Sigmoid colon (tissue), 4 donors: ENCODE measurements at regions not wholly inside any gene's neighbourhood (a gene's known extent, or its start where the extent isn't known, plus 50 kb on each side); places are given as distances from the start of the nearest gene placed in this dataset.

Experiments used
- EP300 ChIP-seq, 4 donors: sonication (generic); formaldehyde crosslinking; IDR thresholded peaks; one replicate each; pipeline ENCODE4 v1.6.1; 2017; ENCODE audit warnings: antibody characterized with exemption in 4 of 4
- TF ChIP-seq, protein P1 (sequence below), 4 experiments: fragments of 450-650 bp in 3 of 4; fragments of 200-600 bp in 1 of 4; IDR thresholded peaks; one replicate each; pipeline ENCODE4 v1.5.1; 2016 to 2019; ENCODE audit warnings: antibody characterized with exemption in 4 of 4, mild to moderate bottlenecking in 3 of 4, moderate library complexity in 2 of 4

GRCh38 chr2:186027922-186028321 lies 289.3 kb downstream of the FSIP2 start:
- TF ChIP-seq, protein P1, sequence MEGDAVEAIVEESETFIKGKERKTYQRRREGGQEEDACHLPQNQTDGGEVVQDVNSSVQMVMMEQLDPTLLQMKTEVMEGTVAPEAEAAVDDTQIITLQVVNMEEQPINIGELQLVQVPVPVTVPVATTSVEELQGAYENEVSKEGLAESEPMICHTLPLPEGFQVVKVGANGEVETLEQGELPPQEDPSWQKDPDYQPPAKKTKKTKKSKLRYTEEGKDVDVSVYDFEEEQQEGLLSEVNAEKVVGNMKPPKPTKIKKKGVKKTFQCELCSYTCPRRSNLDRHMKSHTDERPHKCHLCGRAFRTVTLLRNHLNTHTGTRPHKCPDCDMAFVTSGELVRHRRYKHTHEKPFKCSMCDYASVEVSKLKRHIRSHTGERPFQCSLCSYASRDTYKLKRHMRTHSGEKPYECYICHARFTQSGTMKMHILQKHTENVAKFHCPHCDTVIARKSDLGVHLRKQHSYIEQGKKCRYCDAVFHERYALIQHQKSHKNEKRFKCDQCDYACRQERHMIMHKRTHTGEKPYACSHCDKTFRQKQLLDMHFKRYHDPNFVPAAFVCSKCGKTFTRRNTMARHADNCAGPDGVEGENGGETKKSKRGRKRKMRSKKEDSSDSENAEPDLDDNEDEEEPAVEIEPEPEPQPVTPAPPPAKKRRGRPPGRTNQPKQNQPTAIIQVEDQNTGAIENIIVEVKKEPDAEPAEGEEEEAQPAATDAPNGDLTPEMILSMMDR (IDR thresholded peaks at IDR 0.05) = no peak
- no peak for TF ChIP-seq EP300 (IDR thresholded peaks at IDR 0.05)
